K562 (cell line): ENCODE measurements at regions not wholly inside any gene's neighbourhood (a gene's known extent, or its start where the extent isn't known, plus 50 kb on each side); places are given as distances from the start of the nearest gene placed in this dataset.

Source experiments
- CBX1 ChIP-seq: sonication (generic); IDR thresholded peaks from 2 replicates; pipeline ENCODE4 v1.6.1; 2016; ENCODE audit warnings: antibody characterized with exemption, low read depth, mild to moderate bottlenecking
- DNMT1 ChIP-seq: fragments of 450-650 bp; IDR thresholded peaks from 2 replicates; pipeline ENCODE4 v1.6.1; 2016; ENCODE audit warnings: antibody characterized with exemption, mild to moderate bottlenecking
- E2F3 ChIP-seq: fragments of 250-450 bp; sonication (Bioruptor Pico); IDR thresholded peaks from 2 replicates; pipeline ENCODE4 v1.4.0; 2020; ENCODE audit warnings: mild to moderate bottlenecking
- EGR1 ChIP-seq: fragments of 450-650 bp; conservative IDR thresholded peaks from 2 replicates; pipeline ENCODE4 v1.6.1; 2017; ENCODE audit warnings: mild to moderate bottlenecking
- IRF2 ChIP-seq: sonication (generic); formaldehyde crosslinking; IDR thresholded peaks from 2 replicates; pipeline ENCODE4 v1.8.1; 2022; ENCODE audit warnings: mild to moderate bottlenecking, missing genetic modification reagents
- JUN ChIP-seq, 2 experiments: sonication (generic) in 1 of 2; formaldehyde crosslinking in 1 of 2; IDR thresholded peaks; 2 replicates each; pipeline versions ENCODE4 v1.6.1 to v1.8.0; 2012 to 2022; ENCODE audit warnings: borderline replicate concordance in 2 of 2, mild to moderate bottlenecking in 2 of 2, improper control_type of control experiment in 1 of 2, low read depth in 1 of 2, low read length in 1 of 2, missing genetic modification reagents in 1 of 2
- KAT2B ChIP-seq: IDR thresholded peaks from one replicate; pipeline ENCODE4 v1.6.1; 2012; ENCODE audit warnings: low read depth, mild to moderate bottlenecking, control low read depth, inconsistent platforms, low read length, moderate library complexity
- MEF2D ChIP-seq: conservative IDR thresholded peaks from 2 replicates; pipeline ENCODE4 v1.6.1; 2016; ENCODE audit warnings: low read depth, missing genetic modification characterization, missing compliant biosample characterization
- SAP30 ChIP-seq: fragments of 200-600 bp; sonication (generic); IDR thresholded peaks from 2 replicates; pipeline ENCODE4 v1.6.1; 2012; ENCODE audit warnings: borderline replicate concordance, low read depth, mild to moderate bottlenecking, moderate library complexity, low read length, control low read depth, inconsistent platforms; ENCODE audit not compliant: insufficient read depth, poor library complexity, severe bottlenecking
- ZNF184 ChIP-seq: sonication (generic); formaldehyde crosslinking; IDR thresholded peaks from 2 replicates; pipeline ENCODE4 v1.5.0; 2020; ENCODE audit warnings: missing genetic modification reagents
- ZNF3 ChIP-seq: fragments of 250-450 bp; sonication (Bioruptor Pico); IDR thresholded peaks from 2 replicates; pipeline ENCODE4 v1.5.0; 2021; ENCODE audit warnings: mild to moderate bottlenecking, moderate library complexity
- ZNF324 ChIP-seq: fragments of 250-450 bp; sonication (Bioruptor Pico); IDR thresholded peaks from 2 replicates; pipeline ENCODE4 v1.4.0; 2020; ENCODE audit warnings: mild to moderate bottlenecking
- TF ChIP-seq, protein P1 (sequence below): fragments of 450-650 bp; formaldehyde crosslinking; conservative IDR thresholded peaks from 2 replicates; pipeline ENCODE4 v1.4.0; 2022; ENCODE audit warnings: mild to moderate bottlenecking, missing genetic modification characterization
- TF ChIP-seq, protein P2 (sequence below): sonication (generic); formaldehyde crosslinking; IDR thresholded peaks from 2 replicates; pipeline ENCODE4 v1.8.0; 2022; ENCODE audit warnings: mild to moderate bottlenecking, missing genetic modification reagents, borderline replicate concordance

DNA sequence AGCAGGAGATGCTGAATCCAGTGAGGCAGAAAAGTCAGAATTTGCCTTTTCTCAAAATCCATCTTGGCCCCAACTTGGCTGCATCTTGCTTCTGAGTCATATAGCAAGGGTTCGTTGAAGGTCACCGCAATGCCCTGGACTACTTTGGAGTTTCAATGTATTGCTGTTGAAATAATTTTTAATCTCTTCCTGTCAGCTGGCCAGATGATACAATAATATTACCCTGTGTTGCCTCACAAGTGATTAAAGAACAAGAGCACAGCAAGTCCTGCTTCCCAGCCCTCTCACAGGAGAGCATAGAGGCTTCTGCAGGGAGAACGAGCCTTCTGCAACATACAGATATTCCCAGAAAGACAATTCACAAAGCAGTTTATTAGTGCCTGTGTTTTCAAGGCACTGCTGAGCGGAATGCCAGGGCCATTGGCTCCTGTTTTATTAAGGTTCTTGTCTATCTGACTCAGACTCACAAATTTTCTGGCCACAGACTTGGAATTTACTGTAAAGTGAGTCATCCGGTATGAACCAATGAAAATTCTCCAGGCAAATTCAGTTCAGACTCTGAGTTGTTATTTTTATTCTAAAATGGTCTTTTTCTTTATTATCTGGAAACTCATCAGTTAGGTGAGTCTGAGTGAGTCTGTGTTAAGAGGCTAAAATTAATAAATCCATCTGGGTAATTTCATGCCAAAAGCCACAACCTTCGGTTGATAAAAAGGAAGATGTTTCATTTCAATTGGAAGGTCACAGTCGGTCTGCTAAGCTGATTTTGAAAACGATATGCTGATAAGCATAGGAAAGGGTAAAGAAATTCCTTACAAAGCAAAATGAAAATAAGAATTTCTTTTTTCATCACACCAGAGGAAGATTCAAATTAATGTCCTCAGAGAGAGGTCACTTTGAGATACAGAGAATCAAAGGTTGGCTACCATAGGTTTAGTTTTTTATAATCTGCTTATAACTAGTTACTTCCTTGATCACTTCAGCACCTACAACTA lies 289.4 kb upstream of the STXBP5 start (continued):
- TF ChIP-seq E2F3 (no peak), SAP30 (no peak), EGR1 (no peak), IRF2 (CRISPR knock-in tag) (no peak), ZNF324 (CRISPR knock-in tag) (no peak), DNMT1 (no peak), JUN (IDR thresholded peaks at IDR 0.05; ENCODE audit: borderline replicate concordance, low read depth, low read length) (peak; percentile 78), JUN (CRISPR knock-in tag; IDR thresholded peaks at IDR 0.05; ENCODE audit: borderline replicate concordance) (peak; percentile 69; the same call in 1 of the 2 replicates), CBX1 (no peak), ZNF3 (no peak), MEF2D (tag) (no peak), ZNF184 (CRISPR knock-in tag) (no peak), KAT2B (no peak)
- TF ChIP-seq, protein P1, sequence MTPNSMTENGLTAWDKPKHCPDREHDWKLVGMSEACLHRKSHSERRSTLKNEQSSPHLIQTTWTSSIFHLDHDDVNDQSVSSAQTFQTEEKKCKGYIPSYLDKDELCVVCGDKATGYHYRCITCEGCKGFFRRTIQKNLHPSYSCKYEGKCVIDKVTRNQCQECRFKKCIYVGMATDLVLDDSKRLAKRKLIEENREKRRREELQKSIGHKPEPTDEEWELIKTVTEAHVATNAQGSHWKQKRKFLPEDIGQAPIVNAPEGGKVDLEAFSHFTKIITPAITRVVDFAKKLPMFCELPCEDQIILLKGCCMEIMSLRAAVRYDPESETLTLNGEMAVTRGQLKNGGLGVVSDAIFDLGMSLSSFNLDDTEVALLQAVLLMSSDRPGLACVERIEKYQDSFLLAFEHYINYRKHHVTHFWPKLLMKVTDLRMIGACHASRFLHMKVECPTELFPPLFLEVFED, result no peak
- TF ChIP-seq, protein P2, sequence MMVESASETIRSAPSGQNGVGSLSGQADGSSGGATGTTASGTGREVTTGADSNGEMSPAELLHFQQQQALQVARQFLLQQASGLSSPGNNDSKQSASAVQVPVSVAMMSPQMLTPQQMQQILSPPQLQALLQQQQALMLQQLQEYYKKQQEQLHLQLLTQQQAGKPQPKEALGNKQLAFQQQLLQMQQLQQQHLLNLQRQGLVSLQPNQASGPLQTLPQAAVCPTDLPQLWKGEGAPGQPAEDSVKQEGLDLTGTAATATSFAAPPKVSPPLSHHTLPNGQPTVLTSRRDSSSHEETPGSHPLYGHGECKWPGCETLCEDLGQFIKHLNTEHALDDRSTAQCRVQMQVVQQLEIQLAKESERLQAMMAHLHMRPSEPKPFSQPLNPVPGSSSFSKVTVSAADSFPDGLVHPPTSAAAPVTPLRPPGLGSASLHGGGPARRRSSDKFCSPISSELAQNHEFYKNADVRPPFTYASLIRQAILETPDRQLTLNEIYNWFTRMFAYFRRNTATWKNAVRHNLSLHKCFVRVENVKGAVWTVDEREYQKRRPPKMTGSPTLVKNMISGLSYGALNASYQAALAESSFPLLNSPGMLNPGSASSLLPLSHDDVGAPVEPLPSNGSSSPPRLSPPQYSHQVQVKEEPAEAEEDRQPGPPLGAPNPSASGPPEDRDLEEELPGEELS (CRISPR knock-in tag), result no peak
